RPMI7951 (cell line): ENCODE measurements at regions not wholly inside any gene's neighbourhood (a gene's known extent, or its start where the extent isn't known, plus 50 kb on each side); places are given as distances from the start of the nearest gene placed in this dataset.

ENCODE experiments used
- DNase-seq: peaks from one replicate; pipeline ENCODE4 v3.0.0-alpha.2; 2012; ENCODE audit warnings: low read depth

- no peak for DNase-seq
These were observed 543.6 kb upstream of the CFAP20DC start for GRCh38 chr3:59593380-59593779.

GRCh38 chr3:59580996-59581395 lies 531.2 kb upstream of the CFAP20DC start:
- no peak for DNase-seq

DNA sequence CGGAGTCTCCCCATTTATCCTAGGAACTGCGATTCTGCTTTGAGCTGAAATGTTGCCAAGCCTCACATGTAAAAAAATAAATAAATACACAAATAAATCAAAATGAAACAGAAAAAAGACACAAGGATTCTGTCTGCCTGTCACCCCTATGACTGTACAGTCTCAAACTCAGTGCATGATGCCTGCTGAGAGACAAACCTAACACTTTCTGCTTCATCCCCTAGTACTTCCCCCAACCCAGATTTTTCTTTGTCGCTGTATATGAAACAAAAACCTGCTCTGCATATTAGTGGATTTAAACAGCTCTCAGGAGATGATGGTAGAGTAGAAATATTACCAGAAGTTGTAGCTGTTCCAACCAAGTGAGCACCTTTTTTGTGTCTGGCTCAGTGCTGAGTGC lies 530.7 kb upstream of the CFAP20DC start:
- DNase-seq = no peak

GRCh38 chr3:59578129-59578528 lies 528.3 kb upstream of the CFAP20DC start:
- no peak for DNase-seq

DNA sequence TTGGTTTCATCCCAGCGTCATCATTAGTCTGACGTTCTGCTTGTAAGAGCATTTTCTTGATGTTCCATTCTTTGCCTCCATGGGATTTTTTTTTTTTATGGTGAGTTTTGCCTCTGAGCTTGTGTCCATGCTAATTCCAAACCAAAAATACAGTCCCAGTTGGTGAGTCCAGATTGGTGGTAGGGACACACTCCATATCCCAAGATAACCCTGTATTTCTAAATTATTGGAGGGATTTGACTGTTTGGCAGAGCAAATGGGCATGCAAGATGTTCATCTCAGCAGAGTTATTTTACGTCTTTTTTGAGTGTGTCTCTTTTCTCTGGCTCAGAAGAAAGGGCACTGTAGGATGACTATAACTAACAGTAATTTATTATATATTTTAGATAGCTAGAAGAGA lies 526.8 kb upstream of the CFAP20DC start:
- DNase-seq = no peak

DNA sequence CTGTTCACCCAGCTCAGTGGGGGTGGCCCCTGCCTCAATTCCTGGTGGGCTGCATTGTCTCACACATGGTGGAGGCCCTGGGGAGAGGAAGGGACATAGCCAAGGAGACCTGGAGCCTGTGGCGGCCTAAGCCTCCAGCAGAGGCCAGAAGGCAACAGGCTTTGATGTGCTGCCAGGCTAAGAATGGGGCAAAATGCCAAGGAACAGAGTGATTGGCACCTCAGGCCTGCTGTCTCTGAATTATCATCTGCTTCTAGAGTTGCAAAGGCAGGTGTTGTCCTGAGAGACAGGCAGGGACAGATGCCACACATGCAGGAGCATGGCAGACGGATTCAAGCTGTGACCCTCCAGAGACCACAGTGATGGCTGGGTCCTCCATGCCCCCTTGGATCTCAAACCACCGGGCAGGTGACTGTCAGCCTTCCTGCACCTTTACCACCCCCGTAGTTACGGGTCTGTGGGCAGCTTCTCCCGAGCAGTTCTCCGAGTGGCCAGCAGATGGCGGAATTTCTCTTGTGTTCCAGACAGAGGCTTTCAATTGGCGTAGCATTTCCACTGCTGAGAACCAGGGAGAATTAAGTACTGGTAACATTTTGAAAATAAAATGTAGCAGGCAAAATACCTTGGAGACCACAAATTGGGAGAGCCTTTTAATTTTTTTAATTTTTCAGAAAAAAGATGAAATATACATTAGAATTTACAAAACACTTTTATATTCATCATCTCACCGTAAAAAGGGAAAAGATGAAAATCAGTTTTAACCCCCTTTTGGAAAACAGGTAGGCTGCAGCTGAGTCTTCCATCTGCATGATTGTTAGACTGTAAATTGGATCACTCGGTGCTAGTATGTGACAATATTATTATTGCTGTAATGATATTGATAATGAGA lies 525.5 kb upstream of the CFAP20DC start:
- DNase-seq = peak; percentile 71

GRCh38 chr3:59573911-59574310 lies 524.1 kb upstream of the CFAP20DC start:
- peak; percentile 93 for DNase-seq

DNA sequence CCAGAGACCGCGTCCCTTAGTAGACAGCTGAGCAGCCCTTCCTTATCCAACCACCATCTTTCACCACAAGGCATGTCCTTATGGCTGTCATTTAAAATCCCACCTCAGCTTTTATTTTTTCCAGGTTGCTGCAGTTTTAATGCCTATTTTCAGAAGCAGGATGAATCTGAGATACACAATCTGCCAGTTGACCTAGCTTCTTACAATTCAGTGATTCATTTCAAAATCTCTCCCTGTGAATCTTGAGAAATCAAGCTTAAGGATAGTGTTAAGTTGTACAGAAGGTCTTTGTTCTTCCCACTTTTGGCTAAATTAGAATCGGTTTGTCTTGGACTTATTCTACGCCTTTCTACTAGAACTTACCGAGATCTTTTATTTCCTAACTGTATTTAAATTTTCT lies 522.3 kb upstream of the CFAP20DC start:
- DNase-seq = peak; percentile 37

- no peak for DNase-seq
These were observed 521.0 kb upstream of the CFAP20DC start for GRCh38 chr3:59570806-59571205.

GRCh38 chr3:59567661-59568060 lies 517.8 kb upstream of the CFAP20DC start:
- no peak for DNase-seq

- no peak for DNase-seq
These were observed 516.7 kb upstream of the CFAP20DC start for GRCh38 chr3:59566481-59566975.

DNA sequence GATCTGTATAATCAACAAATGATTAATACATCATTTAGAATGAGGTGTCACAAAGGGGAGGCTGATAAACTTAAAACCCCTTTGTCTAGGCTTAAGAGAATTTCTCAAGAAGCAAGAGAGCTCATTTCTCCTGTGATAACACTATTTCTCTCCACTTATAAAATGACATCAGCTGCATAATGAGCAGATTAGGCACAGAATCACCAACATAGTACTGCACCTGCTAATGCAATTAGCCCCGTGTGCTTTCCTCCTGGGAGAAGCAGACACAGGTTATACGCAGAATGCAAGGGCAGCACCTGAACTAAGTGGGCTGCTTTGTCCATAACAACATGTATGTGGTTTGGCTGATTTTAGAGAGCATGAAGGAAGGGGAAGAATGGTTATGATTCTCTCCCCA lies 515.3 kb upstream of the CFAP20DC start:
- DNase-seq = no peak

DNA sequence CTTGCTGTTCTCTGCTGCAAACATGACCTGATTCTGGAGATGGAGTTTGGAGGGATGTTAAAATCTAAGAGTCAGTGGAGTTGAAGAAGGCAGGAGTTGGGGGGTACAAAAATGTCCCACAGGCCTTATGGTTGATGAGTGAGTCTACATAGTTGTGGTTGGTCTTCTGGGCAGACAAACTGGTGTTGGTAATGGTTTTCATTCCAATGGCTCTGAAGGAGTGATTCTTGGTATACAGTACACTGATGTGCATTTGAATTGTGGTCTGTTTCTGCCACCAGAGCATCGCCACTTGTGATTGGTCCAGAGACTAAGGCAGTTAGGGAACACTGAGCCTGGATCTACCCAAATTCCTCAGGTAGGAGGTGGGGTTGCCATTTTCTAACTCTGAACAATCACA lies 514.1 kb upstream of the CFAP20DC start:
- DNase-seq = peak; percentile 60

DNA sequence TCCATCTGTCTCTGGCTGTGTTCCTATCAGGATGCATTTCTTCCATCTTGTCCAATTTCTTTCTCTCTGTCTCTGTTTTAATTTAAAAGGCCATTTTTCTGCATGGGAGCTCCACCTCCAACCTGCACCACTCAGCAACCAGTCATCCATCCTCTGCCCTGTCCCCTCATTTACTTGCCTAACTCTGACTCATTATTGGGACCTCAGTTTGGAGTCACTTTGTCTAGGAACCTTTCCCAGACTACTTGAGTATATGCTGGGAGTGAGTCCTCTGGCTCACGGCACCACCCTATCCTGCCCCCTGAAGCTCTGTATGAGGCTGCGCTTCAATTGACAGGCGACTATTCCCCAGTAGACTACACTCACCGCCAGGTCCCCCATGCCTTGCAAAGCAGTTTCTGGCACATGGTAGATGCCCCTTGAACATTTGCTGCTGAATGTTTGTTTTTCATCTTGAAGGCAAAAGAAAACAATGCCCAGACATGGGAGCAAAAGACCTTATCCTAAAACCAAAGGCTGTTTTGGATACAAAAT lies 513.3 kb upstream of the CFAP20DC start:
- DNase-seq = peak; percentile 68

DNA sequence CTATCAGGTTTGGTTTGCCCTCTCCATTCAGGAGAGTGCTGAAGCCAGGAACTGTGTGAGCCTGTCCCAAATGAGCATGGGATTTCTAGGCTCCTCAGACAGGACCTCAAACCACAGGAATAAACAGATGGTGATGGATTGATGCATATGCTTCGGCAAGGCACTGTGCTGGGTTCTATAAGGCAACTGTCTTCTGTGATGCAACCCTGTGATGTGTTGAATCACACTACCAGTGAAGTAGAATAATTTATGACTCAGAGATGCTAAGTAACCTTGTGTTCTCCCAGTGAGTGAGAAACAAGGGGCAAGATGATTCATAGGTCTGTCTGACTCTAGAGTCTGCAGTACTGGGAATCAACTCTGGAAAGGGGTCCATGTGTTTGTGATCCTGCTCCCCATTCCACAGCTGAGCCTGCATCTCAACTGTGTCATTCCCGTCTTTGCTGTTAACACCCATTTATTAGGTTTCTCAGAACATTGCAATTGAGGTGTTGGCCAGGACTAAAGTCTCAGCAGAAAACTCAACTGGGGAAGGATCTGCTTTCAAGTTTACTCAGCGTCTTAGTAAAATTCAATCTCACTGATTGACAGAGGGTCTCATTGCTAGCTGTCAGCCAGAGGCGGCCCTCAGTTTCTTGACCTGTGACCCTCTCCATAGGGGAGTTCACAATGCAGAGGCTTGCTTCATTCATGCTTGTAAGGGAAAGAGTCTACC lies 510.1 kb upstream of the CFAP20DC start:
- DNase-seq = peak; percentile 99

- DNase-seq = no peak
These were observed 509.3 kb upstream of the CFAP20DC start for GRCh38 chr3:59558906-59559720.

GRCh38 chr3:59555593-59556315 lies 505.9 kb upstream of the CFAP20DC start:
- DNase-seq = peak; percentile 43

DNA sequence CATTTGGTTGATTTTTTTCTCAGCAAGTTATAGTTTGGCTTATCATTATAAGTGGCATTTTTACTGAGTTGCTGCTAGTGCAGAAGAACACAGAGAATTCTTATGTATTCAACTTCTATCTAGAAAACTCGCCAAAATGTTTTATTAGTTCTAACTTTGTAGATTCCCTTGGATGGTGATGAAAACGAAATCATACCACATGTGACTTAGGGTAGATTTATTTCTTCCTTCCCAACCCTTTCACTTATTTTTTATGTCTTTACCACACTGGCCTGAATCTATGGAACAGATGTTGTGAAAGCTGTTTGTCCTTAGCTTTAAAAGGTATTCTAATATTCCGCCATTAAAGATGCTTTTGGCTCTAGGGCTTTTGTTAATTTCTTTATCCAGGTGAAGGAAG lies 503.3 kb upstream of the CFAP20DC start:
- no peak for DNase-seq

DNA sequence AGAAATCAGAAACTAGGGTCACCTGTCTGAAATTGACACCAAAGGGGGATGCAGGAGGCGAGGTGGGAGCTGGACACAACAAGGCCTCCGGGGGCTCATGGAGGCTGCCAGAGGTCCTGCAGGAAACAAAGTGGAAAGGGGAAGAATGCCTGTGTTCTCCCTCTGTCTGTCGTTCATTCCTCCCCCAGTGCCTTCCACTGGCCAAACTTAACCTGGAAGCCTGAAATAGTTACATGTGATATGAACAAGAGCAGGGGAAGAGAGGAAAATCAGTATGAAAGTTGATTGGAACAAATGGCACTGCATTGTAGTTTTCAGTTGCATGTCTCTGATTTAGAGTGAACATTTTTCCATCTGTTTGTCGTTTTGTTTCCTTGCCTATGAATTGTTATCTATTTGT lies 502.0 kb upstream of the CFAP20DC start:
- no peak for DNase-seq

DNA sequence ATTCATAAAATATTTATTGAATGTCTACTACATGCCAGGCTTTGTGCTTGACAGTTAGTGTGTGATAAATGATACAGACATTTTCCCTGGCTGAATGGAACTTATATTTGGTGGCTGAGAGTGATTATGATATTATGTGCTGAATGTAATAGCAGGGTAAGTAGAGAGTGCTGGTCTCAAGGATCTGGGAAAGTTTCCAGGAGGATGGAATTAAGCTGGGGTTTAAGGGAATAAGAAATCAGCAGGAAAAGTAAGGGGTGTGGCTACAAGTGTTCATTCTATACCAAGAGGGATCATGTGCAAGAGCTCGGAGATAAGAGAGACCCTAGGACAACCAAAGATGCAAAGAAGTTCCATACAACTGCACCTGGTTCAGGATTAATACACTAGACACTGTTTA lies 500.1 kb upstream of the CFAP20DC start:
- DNase-seq = no peak

GRCh38 chr3:59547874-59548273 lies 498.0 kb upstream of the CFAP20DC start:
- DNase-seq = no peak
